GM21529 (cell line): ENCODE measurements at regions not wholly inside any gene's neighbourhood (a gene's known extent, or its start where the extent isn't known, plus 50 kb on each side); places are given as distances from the start of the nearest gene placed in this dataset.
A peak's percentile ranks its signal among the peaks of the same experiment; 100 is the strongest.

Experiments used
- ATAC-seq: cut with Tn5 transposase; IDR thresholded peaks from one replicate; pipeline ENCODE4 v1.9.1; 2021; ENCODE audit not compliant: unreplicated experiment

- ATAC-seq: no peak
These were observed 462.4 kb upstream of the ACVR2A start for GRCh38 chr2:147382322-147382948.

- ATAC-seq: no peak
These were observed 466.4 kb upstream of the ACVR2A start for GRCh38 chr2:147378403-147378802.

GRCh38 chr2:147375073-147375472, 469.8 kb upstream of the ACVR2A start:
- ATAC-seq: no peak

DNA sequence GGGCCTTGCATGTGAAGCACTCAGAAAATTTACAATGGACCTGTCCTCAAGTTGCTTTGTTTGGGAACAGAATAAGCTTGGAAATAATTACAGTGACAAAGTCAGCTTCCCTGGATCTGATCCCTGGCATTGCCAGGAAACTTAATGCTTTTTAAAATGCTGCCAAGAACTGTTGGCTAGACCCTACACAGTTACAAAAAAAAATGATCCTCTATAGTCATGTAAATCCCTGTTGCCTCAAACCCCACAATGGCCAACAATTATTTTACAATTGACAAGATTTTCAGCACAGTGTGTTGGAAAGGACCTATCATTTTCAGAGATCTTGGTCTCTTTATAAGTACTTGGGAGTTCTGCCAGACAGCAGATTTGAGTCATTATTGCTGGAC, 470.4 kb upstream of the ACVR2A start:
- no peak for ATAC-seq

GRCh38 chr2:147373800-147374422, 470.9 kb upstream of the ACVR2A start:
- ATAC-seq: no peak

GRCh38 chr2:147368306-147368705, 476.5 kb upstream of the ACVR2A start:
- ATAC-seq: no peak

GRCh38 chr2:147366279-147366678, 478.6 kb upstream of the ACVR2A start:
- no peak for ATAC-seq

DNA sequence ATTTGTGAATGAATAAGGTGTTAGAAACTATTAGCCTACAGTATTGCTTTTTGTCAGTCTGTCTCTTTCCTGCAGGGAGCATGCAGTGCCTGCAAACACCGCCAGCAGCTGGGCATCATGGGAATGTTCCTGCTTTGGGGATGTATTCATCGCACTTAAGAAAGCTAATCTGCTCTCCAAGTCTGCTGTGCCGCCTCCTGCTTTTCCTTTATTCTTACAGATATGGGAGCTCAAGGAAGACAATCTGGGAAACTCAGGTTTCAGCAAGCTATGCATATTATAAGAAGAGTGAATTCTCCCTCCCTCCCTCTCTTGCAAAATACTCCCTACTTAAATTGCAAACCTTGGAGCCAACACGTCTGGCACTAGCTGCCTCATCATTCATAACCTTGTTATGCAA, 479.2 kb upstream of the ACVR2A start:
- ATAC-seq: no peak

DNA sequence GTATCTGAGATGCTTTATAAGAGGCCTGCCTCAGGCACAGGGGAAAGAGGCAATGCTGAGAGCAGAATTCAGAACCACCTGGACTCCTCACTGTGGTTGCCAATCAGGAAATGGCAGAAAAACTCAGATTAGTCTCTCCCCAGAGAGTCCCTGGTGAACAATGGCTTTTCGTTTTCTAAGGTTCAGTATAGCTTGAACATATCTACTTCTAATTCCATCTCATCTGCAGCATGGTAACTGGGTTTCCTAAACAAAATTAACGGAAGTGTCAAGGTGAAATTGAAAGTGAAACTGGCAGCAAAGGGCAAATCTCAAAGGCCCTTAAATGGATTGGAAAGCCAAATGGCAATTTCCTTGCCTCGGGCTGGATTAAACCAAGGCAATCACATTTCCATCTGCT, 480.2 kb upstream of the ACVR2A start:
- peak; percentile 56 for ATAC-seq

DNA sequence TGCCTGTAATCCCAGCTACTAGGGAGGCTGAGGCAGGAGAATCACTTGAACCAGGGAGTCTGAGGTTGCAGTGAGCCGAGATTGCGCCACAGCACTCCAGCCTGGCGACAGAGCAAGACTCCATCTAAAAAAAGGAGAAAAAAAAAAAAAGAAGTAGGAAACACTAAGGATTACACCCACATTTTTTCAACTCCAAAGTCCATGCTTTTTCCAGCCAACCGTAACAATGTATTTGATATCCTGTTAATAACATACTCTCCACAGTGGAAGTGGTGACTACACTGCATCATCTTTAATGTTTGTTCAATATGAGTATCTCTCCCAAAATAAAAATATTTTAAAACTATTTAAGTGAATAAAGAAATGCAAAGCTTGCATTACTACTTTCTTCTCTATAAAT, 481.6 kb upstream of the ACVR2A start:
- ATAC-seq: no peak

DNA sequence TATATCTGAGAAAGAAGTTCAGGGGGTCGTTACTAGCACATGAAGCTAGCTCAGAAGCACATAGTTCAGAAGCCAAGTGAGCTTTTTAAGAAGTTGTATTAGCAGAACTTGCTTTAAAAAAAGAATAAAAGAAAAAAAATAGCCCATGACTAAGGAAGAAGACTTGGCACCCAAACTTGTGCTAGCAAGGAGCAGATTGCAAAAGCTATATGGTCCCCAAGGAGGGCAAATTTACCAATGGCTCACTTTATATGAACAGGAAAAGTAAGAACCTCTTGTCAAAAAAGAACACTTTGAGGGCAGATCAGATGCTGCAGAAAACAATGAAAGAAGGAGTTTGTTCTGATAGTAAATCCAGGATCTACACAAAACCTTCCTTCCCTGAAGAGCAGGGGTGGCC, 486.5 kb upstream of the ACVR2A start:
- ATAC-seq: no peak

DNA sequence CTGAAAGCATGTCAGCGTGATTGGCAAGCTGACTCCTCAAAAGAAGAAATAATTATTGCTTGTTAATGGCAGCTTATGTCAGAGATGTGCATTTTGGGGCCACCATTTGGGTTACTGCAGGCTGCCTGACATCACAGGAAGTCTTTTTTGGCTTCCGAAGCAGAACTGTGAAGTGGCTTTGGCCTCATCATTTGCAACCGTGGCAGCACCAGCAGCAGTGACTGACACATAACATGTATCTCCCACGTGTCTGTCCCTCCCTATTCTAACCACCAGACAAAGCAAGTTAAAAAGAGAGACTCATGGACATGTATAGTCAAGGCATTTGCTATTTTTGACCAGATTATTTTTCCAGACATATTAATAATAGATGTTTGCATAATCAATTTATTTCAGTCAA, 488.7 kb upstream of the ACVR2A start:
- ATAC-seq: no peak

GRCh38 chr2:147355706-147356105, 489.1 kb upstream of the ACVR2A start:
- no peak for ATAC-seq

DNA sequence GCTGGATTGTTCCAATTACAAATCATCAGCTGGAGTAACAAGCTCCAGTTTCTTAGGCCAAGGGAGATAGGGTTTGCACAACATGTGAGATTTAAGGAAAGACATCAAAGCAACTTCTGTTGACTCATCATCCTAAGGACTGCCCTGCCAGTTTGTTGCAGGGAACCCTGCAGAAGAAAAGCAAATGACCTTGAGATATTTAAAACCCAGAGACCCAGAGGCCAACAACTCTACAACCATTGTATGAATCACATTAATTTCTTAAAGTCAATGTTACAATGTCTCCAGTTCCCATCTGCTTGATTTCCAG, 491.8 kb upstream of the ACVR2A start:
- ATAC-seq: no peak

- no peak for ATAC-seq
These were observed 492.4 kb upstream of the ACVR2A start for GRCh38 chr2:147352264-147353071.

GRCh38 chr2:147351784-147352183, 493.0 kb upstream of the ACVR2A start:
- ATAC-seq: no peak

- no peak for ATAC-seq
These were observed 495.8 kb upstream of the ACVR2A start for GRCh38 chr2:147348931-147349555.

- ATAC-seq: no peak
These were observed 498.7 kb upstream of the ACVR2A start for GRCh38 chr2:147346142-147346541.

DNA sequence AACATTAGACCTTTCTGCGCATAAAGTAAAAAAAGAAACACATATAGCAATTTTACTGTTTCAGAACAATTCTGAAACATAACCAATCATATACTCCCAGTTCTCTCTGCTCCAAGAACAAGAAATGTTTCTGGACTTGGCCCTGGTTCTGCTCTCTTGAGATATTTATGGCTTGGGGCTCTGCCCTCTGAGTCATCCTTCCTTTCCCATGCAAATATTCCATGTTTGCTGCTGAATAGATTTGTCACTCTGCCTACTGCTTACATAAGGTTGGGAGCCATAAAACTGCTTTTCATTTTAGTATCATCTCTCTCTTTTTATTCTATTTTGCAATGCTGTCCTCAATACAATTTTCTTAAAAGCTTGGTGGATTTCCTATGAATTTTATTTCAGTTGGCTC, 499.6 kb upstream of the ACVR2A start:
- ATAC-seq: no peak

DNA sequence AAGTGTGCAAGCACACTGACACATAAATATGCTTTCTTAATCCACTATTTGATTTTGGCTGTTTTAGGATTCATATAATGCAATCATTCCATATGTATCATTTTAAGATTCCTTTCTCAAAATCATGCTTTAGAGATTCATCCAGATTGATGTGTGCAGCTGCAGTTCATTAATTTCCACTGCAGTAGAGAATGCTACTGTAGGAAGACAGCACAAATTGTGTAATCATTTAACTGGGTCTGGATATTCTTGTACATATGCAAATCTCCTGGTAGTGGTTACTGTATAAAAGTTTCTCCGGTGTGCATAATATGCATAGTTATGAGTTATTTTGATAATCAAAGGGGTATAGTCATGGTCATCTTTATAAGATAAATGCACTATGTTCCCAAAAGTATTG, 502.5 kb upstream of the ACVR2A start:
- no peak for ATAC-seq

DNA sequence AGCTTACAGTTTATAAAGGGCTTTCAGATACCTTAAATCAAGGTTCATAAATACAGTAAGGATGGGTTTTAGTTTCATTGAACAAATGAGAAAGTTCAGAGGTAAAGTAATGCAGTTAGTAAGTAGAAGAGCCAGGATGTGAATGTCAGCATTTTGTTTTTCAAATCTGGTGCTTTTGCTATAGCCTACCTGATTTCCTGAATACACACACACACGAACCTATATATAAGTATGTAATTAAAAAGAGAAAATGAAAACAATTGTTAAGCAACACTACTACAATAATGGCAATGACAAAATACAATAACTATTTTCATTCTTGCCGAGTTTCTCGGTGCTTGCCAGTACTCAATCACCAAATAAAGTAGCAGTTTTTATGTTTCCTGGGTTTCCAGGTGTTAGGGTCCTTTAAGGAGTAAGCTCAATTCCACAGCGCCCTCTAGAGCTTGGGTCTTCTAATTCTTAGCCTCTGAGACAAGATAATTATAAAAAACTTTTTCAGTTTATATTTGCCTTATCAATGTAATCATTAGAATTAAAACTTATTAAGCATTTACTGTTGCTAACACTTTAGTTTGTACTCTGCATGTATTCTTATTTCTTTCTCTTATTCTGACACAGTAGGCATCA, 512.9 kb upstream of the ACVR2A start:
- ATAC-seq: peak; percentile 84

GRCh38 chr2:147330925-147331324, 513.9 kb upstream of the ACVR2A start:
- ATAC-seq: no peak
